ENCODE measurements at regions not wholly inside any gene's neighbourhood (a gene's known extent, or its start where the extent isn't known, plus 50 kb on each side); places are given as distances from the start of the nearest gene placed in this dataset.

GRCh38 chr6:169863710-169864109 lies 112.3 kb downstream of the ERMARD start:
- ChIA-PET CTCF (no interaction called here), POLR2A (no interaction called here)
- WGBS (ENCODE audit: low lambda C conversion rate), result 56% methylated on average over 3 of the region's 3 CpGs
- Histone ChIP-seq H3K79me2 (ENCODE audit: insufficient read depth) (no peaks in the 10 kb centered on the region), H3F3A (replicated peaks; ENCODE audit: insufficient read depth) (no peaks in the 10 kb centered on the region), H3K4me1 (ENCODE audit: control insufficient read depth in 1 of 2, insufficient read depth in 2 of 2, low read depth in 1 of 2, low read length in 1 of 2) (no peaks in the 10 kb centered on the region; a peak in 1 of 4 replicates), H3K4me3 (ENCODE audit: low read depth in 2 of 2, low read length in 1 of 2) (no peak overlapping the region), H3K36me3 (replicated peaks in 1 of 2; ENCODE audit: control insufficient read depth in 1 of 2, insufficient read depth in 2 of 2, low read length in 1 of 2) (no peaks in the 10 kb centered on the region), H3K9me3 (no peaks in the 10 kb centered on the region), H4K20me1 (ENCODE audit: insufficient read depth) (no peaks in the 10 kb centered on the region), H3K9me2 (no peaks in the 10 kb centered on the region), H3K9ac (no peak overlapping the region), H3K27ac (ENCODE audit: low read depth in 2 of 2, low read length in 1 of 2) (no peak overlapping the region), H3K4me2 (no peak overlapping the region), H3K27me3 (ENCODE audit: insufficient read depth) (no peaks in the 10 kb centered on the region), H2AFZ (ENCODE audit: low read depth) (no peak overlapping the region)
- DNase-seq, result no peak
- TF ChIP-seq, protein P1, sequence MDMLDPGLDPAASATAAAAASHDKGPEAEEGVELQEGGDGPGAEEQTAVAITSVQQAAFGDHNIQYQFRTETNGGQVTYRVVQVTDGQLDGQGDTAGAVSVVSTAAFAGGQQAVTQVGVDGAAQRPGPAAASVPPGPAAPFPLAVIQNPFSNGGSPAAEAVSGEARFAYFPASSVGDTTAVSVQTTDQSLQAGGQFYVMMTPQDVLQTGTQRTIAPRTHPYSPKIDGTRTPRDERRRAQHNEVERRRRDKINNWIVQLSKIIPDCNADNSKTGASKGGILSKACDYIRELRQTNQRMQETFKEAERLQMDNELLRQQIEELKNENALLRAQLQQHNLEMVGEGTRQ (IDR thresholded peaks at IDR 0.05; ENCODE audit: borderline replicate concordance, low read depth, low read length), result no peak
- TF ChIP-seq YY1 (IDR thresholded peaks at IDR 0.05; ENCODE audit: low read depth), result no peak
- no peak for TF ChIP-seq CHD2 (IDR thresholded peaks at IDR 0.05; ENCODE audit: low read length, partially characterized antibody)
- no peak for TF ChIP-seq EZH2phosphoT487 (IDR thresholded peaks at IDR 0.05; ENCODE audit: borderline replicate concordance, low read depth)
- no peak for TF ChIP-seq SMC3 (IDR thresholded peaks at IDR 0.05; ENCODE audit: low read depth, low read length)
- no peak for TF ChIP-seq MEF2A (IDR thresholded peaks at IDR 0.05; ENCODE audit: borderline replicate concordance, low read depth)
- TF ChIP-seq TEAD4 (IDR thresholded peaks at IDR 0.05; ENCODE audit: borderline replicate concordance, insufficient read depth), result no peak

DNA sequence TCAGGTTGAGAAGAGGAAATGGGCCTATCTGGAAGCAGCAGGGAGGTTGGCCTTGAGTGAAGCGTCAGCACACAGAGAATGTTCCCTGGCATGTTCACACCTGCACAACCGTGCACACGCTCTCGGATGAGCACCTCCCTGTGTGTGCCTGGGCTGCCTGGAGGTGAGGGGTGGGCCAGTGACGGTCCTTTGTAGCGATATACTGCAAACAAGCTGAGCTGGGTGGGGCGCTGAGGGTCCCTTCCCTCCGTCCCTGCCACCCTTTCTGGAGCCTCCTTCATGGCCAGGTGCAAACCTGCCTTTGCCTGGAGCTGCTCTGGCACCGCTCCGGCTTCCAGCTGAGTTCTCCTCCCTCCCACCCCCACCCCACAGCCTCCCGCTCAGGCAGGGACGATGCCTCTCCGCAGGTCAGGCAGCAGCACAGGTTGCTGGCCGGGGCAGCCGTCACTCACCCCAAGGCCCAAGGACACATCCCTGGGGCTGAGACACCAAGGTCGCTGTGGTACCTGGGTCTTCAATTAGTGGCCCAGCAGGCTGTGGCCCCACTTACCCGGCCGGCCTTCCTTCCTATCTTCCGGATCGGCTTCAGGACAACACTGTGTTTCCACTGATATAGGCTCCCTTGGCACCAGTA lies 111.6 kb downstream of the ERMARD start:
- H3K27me3 ChIP-seq (ENCODE audit: insufficient read depth), result no peaks in the 10 kb centered on the region
- H2AFZ ChIP-seq (ENCODE audit: low read depth), result no peak overlapping the region
- H4K20me1 ChIP-seq (ENCODE audit: insufficient read depth), result no peaks in the 10 kb centered on the region
- H3K4me1 ChIP-seq (ENCODE audit: control insufficient read depth in 1 of 2, insufficient read depth in 2 of 2, low read depth in 1 of 2, low read length in 1 of 2), result no peaks in the 10 kb centered on the region; a peak in 1 of 4 replicates
- no peaks in the 10 kb centered on the region for H3K9me3 ChIP-seq
- CTCF ChIA-PET, result no interaction called here
- DNase-seq, result no peak
- no peak overlapping the region for H3K4me2 ChIP-seq
- no peaks in the 10 kb centered on the region for H3K79me2 ChIP-seq (ENCODE audit: insufficient read depth)
- H3K4me3 ChIP-seq (ENCODE audit: low read depth in 2 of 2, low read length in 1 of 2), result no peak overlapping the region
- H3K27ac ChIP-seq (ENCODE audit: low read depth in 2 of 2, low read length in 1 of 2), result no peak overlapping the region
- WGBS (ENCODE audit: low lambda C conversion rate), result 65% methylated on average over 16 of the region's 20 CpGs
- H3F3A ChIP-seq (replicated peaks; ENCODE audit: insufficient read depth), result no peaks in the 10 kb centered on the region
- H3K9ac ChIP-seq, result no peak overlapping the region
- no peaks in the 10 kb centered on the region for H3K36me3 ChIP-seq (replicated peaks in 1 of 2; ENCODE audit: control insufficient read depth in 1 of 2, insufficient read depth in 2 of 2, low read length in 1 of 2)
- POLR2A ChIA-PET, result no interaction called here
- TF ChIP-seq MAX (IDR thresholded peaks at IDR 0.05; ENCODE audit: low read depth) (no peak), NRF1 (IDR thresholded peaks at IDR 0.05; ENCODE audit: low read depth, low read length) (no peak), SIN3A (IDR thresholded peaks at IDR 0.05; ENCODE audit: borderline replicate concordance, low read depth, low read length) (no peak), RAD21 (IDR thresholded peaks at IDR 0.05; ENCODE audit: low read length) (no peak), SMC3 (IDR thresholded peaks at IDR 0.05; ENCODE audit: low read depth, low read length) (no peak), PBX3 (IDR thresholded peaks at IDR 0.05) (no peak), RFX5 (IDR thresholded peaks at IDR 0.05; ENCODE audit: low read length) (no peak), RXRA (IDR thresholded peaks at IDR 0.05; ENCODE audit: borderline replicate concordance, low read depth) (no peak), FOXM1 (IDR thresholded peaks at IDR 0.05; ENCODE audit: low read depth) (no peak), TAF1 (IDR thresholded peaks at IDR 0.05; ENCODE audit: borderline replicate concordance, low read depth, low read length) (no peak), CHD2 (IDR thresholded peaks at IDR 0.05; ENCODE audit: low read length, partially characterized antibody) (no peak), EP300 (IDR thresholded peaks at IDR 0.05; ENCODE audit: borderline replicate concordance in 1 of 2, low read depth in 1 of 2, low read length in 1 of 2) (no peak), MEF2A (IDR thresholded peaks at IDR 0.05; ENCODE audit: borderline replicate concordance, low read depth) (no peak), GATA2 (CRISPR knock-in tag; IDR thresholded peaks at IDR 0.05) (no peak), MXI1 (IDR thresholded peaks at IDR 0.05; ENCODE audit: low read depth, low read length) (no peak)
- TF ChIP-seq, protein P2, sequence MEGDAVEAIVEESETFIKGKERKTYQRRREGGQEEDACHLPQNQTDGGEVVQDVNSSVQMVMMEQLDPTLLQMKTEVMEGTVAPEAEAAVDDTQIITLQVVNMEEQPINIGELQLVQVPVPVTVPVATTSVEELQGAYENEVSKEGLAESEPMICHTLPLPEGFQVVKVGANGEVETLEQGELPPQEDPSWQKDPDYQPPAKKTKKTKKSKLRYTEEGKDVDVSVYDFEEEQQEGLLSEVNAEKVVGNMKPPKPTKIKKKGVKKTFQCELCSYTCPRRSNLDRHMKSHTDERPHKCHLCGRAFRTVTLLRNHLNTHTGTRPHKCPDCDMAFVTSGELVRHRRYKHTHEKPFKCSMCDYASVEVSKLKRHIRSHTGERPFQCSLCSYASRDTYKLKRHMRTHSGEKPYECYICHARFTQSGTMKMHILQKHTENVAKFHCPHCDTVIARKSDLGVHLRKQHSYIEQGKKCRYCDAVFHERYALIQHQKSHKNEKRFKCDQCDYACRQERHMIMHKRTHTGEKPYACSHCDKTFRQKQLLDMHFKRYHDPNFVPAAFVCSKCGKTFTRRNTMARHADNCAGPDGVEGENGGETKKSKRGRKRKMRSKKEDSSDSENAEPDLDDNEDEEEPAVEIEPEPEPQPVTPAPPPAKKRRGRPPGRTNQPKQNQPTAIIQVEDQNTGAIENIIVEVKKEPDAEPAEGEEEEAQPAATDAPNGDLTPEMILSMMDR (IDR thresholded peaks at IDR 0.05), result no peak
- TF ChIP-seq, protein P3, sequence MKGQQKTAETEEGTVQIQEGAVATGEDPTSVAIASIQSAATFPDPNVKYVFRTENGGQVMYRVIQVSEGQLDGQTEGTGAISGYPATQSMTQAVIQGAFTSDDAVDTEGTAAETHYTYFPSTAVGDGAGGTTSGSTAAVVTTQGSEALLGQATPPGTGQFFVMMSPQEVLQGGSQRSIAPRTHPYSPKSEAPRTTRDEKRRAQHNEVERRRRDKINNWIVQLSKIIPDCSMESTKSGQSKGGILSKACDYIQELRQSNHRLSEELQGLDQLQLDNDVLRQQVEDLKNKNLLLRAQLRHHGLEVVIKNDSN (IDR thresholded peaks at IDR 0.05; ENCODE audit: borderline replicate concordance, low read depth), result no peak
- no peaks in the 10 kb centered on the region for H3K9me2 ChIP-seq

Data from SK-N-SH (cell line).